Spleen (tissue), 7 donors: ENCODE measurements at regions not wholly inside any gene's neighbourhood (a gene's known extent, or its start where the extent isn't known, plus 50 kb on each side); places are given as distances from the start of the nearest gene placed in this dataset.

Source experiments
- CTCF ChIP-seq, 11 experiments: fragments of 200-600 bp in 7 of 11; fragments of 450-650 bp in 4 of 11; sonication (generic) in 4 of 11; IDR thresholded peaks in 8 of 11; conservative IDR thresholded peaks in 3 of 11; 1 replicate in 7 of 11; 2 replicates in 4 of 11; pipeline versions ENCODE4 v1.4.0 to v1.8.0; 2016 to 2021; ENCODE audit warnings: antibody characterized with exemption in 11 of 11, inconsistent platforms in 4 of 11, mild to moderate bottlenecking in 1 of 11
- POLR2A ChIP-seq, 3 donors: fragments of 450-650 bp; IDR thresholded peaks; one replicate each; pipeline ENCODE4 v1.5.1; 2017; ENCODE audit warnings: antibody characterized with exemption in 3 of 3, mild to moderate bottlenecking in 1 of 3
- donor health status: DM: no; HTN: no; CAD: no; lungs with moderate emphysema.
- donor health status: DM: no; HTN: no; CAD: no.
- donor health status: DM: no; HTN: no; CAD: no.

- TF ChIP-seq POLR2A (IDR thresholded peaks at IDR 0.05) (no peak), CTCF (IDR thresholded peaks at IDR 0.05 in 8 of 11, conservative IDR thresholded peaks at IDR 0.05 in 3 of 11) (no peak)
Measured at GRCh38 chr12:131448254-131448795, 262.6 kb upstream of the SFSWAP start.
